RPMI8226 (cell line): ENCODE measurements at regions not wholly inside any gene's neighbourhood (a gene's known extent, or its start where the extent isn't known, plus 50 kb on each side); places are given as distances from the start of the nearest gene placed in this dataset.

ENCODE experiments used
- DNase-seq: peaks from one replicate; pipeline ENCODE4 v3.0.0-alpha.2; 2015

GRCh38 chr15:31245756-31246155 lies 80.9 kb upstream of the KLF13 start:
- DNase-seq, result no peak

- no peak for DNase-seq
Observed at GRCh38 chr15:31247404-31247803, 79.2 kb upstream of the KLF13 start.

- DNase-seq, result no peak
Observed at GRCh38 chr15:31248263-31248662, 78.4 kb upstream of the KLF13 start.

- DNase-seq, result no peak
Observed at GRCh38 chr15:31248951-31249350, 77.7 kb upstream of the KLF13 start.

- DNase-seq, result no peak
Observed at GRCh38 chr15:31250033-31250432, 76.6 kb upstream of the KLF13 start.

GRCh38 chr15:31251165-31251564 lies 75.5 kb upstream of the KLF13 start:
- DNase-seq, result no peak

GRCh38 chr15:31252171-31252785 lies 74.4 kb upstream of the KLF13 start:
- DNase-seq, result no peak

- peak; percentile 39 for DNase-seq
Observed at GRCh38 chr15:31254431-31255175, 72.0 kb upstream of the KLF13 start.

- DNase-seq, result peak; percentile 44
Observed at GRCh38 chr15:31255176-31255510, 71.5 kb upstream of the KLF13 start.

GRCh38 chr15:31255732-31256377 lies 70.8 kb upstream of the KLF13 start:
- DNase-seq, result peak; percentile 85

GRCh38 chr15:31256378-31257265 lies 70.0 kb upstream of the KLF13 start:
- peak; percentile 86 for DNase-seq

GRCh38 chr15:31257286-31257685 lies 69.3 kb upstream of the KLF13 start:
- DNase-seq, result peak; percentile 34

- DNase-seq, result no peak
Observed at GRCh38 chr15:31258260-31258659, 68.4 kb upstream of the KLF13 start.

- DNase-seq, result no peak
Observed at GRCh38 chr15:31259562-31260252, 66.9 kb upstream of the KLF13 start.

GRCh38 chr15:31260646-31261265 lies 65.9 kb upstream of the KLF13 start:
- DNase-seq, result no peak

GRCh38 chr15:31261266-31262142 lies 65.1 kb upstream of the KLF13 start:
- peak; percentile 40 for DNase-seq

GRCh38 chr15:31262143-31262530 lies 64.5 kb upstream of the KLF13 start:
- DNase-seq, result no peak

- DNase-seq, result peak; percentile 89
Observed at GRCh38 chr15:31262901-31263671, 63.5 kb upstream of the KLF13 start.

GRCh38 chr15:31263751-31264558 lies 62.7 kb upstream of the KLF13 start:
- peak; percentile 97 for DNase-seq
